ENCODE measurements at regions not wholly inside any gene's neighbourhood (a gene's known extent, or its start where the extent isn't known, plus 50 kb on each side); places are given as distances from the start of the nearest gene placed in this dataset.
"Not testable (repeated sequence)": the region's sequence is repeated elsewhere in the genome, so short reads cannot be mapped to it uniquely, and the experiment has no call there.

DNA sequence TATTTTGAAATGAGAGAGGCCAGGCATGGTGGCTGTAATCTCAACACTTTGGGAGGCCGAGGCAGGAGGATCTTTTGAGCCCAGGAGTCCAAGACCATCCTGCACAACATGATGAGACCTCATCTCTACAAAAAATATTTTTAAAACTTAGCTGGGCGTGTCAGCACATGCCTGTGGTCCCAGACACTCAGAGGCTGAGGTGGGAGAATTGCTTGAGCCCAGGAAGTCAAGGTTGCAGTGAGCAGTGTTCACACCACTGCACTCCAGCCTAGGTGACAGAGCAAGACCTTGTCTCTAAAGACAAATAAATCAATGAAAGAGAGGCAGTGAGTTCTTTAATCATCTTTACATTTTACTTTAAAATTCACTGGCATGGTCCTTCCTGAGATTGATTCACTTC is 124.5 kb downstream of the DUSP6 start:
- no peak for DNase-seq (ENCODE audit: low spot score)

DNA sequence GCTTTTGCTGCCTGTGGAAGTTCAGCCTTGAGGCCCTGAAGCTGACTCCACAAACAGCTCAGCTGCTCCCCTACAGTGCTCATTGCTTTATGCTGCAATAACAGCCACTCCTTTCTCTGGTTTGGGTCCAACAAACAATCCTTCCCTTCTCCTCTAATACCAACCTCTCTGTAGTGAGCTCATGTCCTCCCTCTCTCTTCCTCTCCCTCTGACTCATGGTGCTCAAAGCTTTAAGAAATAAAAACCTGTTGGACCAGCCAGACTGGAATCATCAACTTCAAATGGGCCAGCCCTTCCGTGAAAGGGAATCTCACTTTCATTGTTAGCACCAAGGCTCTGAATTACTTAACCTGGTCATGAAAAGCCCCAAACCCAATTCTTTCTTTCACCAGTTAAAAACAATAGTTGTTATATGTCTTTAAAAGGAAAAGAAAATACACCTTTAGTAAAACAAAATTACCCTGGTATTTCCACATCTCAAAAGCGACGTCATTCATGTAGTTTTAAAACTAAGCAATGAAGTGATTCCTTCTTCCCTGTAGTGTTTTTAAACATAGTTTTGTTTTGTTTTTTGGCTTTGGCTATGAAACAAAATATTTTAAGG is 126.4 kb downstream of the DUSP6 start:
- no peak for DNase-seq (ENCODE audit: low spot score)

DNA sequence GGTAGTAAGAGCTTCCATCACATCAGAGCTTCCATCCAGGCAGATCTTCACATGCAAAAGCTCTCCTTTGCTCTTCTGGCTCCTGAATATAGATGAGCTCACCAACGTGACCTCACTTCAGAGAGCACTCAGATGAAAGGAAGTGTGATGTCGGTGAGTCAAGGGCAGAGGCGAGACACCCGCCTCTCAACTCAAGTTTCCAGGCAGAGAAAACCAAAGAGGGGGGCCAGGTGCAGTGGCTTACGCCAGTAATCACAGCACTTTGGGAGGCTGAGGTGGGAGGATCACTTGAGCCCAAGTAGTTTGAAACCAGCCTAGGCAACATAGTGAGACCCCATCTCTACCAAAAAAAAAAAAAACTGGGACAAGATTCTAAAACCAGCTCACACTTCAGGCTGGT is 126.9 kb downstream of the DUSP6 start:
- no peak for DNase-seq (ENCODE audit: low spot score)

DNA sequence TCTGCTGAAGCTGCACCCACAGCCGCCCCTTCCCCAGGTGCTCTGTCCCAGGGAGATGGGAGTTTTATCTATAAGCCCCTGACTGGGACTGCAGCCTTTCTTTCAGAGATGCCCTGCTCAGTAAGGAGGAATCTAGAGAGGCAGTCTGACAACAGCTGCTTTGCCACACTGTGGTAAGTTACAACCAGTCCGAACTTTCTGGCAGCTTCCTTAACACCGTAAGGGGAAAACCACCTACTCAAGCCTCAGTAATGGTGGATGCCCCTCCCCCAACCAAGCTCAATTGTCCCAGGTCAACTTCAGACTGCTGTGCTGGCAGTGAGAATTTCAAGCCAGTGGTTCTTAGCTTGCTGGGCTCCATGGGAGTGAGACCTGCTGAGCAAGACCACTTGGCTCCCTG is 129.7 kb downstream of the DUSP6 start:
- not testable (repeated sequence) for DNase-seq (ENCODE audit: low spot score)

DNA sequence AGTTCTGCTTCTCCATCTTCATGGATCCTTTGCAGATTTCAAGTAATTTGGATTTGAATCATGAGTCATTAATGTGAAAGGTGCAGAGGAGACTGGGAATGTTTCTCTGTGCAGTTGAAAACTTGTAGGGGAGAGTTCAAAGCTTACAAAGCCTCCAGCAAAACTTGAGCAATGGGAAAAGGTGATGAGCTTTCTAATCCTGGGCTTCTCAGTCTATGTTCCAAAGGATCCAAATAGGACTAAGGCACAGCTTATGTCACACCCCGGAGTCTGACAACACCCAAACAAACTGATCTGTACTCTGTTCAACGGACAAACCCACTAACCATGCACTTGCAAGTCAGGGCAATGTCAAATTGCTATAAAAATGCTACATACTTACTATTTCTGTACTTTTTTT is 134.8 kb downstream of the DUSP6 start:
- DNase-seq (ENCODE audit: low spot score) = no peak

DNA sequence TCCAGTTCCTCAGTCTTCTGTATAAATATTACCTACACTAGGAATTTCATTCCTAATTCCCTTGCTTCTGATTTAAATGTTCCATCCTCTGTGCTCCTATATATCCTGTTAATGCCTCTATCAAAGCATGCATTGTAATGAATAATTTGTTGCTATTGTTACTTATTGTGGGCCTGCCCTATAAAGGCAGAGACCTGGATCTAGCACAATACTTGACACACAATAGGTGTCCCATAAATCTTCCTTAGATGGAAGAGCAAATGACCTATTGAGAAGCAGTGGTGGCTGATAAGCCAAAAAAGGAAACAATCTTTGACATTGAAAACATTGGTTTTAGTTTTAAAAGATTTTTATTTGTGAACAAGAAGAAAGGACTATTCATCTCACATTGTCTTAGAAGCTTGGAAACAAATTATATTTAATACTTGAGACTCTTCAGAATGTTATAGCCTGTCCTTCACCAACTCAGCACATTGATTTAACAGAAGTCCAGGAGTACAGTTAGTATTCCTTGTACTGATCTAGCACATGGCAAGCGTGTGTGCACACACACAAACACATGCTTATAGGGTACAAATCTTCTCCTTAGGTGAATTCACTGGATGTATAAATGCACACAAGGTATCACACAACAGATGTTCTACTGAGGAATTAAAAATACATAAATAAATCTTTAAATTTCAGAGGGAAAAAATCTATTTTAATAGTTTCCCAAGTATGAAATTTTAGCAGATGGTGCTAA is 135.9 kb downstream of the DUSP6 start:
- no peak for DNase-seq (ENCODE audit: low spot score)

DNA sequence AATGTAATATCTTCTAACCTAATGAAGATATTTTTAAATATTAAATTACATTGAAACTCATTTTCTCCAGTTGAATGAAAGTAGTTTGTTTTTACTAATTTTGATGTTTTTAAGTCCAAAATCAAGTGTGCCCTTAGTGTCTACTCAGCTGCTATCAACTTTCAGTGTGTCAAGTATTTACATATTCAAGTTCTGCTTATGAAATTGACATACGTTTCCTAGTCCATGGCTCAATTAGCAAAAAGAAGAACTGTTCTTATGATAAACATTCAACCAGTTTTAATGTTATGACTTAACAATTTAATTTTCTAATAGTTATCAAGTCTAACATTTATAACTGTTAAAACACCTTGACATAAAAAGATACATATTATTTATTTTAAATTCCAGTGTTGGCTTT is 137.1 kb downstream of the DUSP6 start:
- no peak for DNase-seq (ENCODE audit: low spot score)

DNA sequence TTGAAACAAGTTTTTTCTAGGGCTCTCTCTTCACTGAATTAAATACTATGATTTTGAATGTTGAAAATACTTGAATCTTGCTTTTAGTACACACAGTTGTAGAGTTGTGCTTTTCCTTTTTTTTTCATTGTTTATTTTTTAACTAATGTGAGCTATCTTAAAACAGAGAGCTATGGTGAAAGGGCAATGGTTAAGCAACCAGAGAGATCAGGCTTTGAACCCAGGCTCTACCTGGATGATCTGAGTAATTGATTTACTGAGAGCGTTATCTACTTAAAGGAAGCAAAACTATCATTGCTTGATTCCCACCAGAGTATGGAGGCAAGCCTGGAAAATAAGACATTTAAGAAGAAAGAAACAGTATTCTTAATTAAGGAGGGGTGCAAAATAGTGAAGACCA is 138.6 kb downstream of the DUSP6 start:
- DNase-seq (ENCODE audit: low spot score) = no peak

DNA sequence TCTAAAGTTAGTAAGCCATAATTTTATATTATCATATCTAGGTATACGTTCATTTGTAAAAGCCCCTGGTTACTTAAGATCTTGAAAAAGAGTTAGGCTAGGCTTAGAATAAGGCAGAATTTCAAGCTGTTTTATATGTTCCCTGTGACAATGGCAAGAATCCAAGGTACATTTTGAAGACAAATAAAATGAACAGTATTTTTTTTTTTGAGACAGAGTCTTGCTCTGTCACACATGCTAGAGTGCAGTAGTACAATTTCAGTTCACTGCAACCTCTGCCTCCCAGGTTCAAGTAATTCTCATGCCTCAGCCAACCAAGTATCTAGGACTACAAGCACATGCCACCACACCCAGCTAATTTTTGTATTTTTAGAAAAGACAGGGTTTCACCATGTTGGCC is 139.2 kb downstream of the DUSP6 start:
- DNase-seq (ENCODE audit: low spot score) = no peak

DNA sequence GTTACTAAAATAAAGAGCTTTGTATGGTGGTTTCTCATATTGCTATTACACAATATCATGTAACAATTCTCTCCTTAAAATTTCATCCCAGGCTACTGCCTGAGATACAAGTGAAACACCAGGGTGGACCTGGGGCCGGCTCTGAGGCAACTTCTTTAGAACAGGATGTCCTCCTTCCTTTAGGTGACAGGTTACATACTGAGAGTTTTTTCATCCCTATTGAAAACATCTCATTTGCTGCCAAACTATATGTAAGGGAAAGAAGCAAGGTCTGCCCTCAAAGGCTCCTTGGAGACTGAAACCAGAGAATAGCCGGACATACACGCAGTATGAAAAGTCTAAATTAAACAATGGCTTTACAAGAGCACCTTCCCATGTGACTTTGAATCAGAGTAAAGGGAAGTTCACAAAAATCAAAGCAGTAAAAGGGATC is 139.9 kb downstream of the DUSP6 start:
- no peak for DNase-seq (ENCODE audit: low spot score)

DNA sequence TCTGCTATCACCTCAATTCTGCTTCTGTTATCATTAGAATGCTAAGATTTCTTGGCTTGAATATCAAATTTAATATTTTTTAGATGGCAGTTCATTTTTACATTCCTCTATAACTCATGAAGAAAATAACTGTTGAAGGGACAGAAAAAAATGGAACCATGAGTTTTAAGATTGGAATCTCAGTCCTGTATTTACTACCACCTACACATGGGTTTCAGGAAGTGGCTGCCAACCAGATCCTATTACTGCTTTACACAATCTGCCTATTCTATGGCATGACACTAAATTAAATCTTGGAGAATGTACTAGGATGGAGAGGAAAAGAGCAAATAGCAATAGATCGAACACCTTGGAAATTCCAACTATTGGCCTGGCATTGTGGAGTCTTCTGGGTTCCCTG is 140.8 kb downstream of the DUSP6 start:
- DNase-seq (ENCODE audit: low spot score) = no peak

DNA sequence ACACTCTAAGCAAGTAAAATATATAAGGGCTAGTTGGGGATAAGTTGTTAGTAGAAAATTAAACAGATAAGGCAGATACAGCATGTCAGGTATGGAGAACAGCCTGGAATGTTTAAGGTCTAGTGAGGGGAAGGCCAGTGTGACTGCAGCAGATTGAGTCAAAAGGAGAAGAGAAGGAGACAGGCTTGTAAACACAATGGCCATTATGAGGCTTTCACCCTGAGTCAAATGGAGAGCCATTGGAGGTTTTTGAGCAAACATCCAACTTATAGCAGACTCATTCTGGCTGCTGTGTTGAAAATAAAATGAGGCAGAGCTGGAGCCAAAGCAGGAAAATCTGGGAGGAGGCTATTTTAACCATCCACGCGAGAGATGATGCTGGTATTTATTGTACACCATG is 142.0 kb downstream of the DUSP6 start:
- no peak for DNase-seq (ENCODE audit: low spot score)

DNA sequence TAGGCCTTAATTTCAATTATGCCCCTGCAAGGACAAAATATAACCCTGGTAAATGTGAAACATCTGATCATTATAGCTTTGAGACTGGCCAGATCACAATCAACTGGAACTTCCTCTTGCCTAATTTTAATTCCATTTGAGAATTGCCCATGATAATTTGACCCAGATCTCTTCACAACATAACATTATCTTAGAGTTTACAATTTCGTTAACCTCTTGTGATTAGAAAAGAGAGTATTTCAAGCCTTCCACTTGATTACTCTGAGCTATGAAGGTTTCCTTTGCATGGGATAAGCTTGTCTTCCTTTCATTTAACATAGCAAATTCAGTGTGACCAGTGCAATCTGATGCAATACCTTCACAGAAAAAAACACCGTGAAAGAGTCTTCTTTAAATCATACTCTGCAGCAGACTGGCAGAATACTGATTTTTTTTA is 143.6 kb downstream of the DUSP6 start:
- no peak for DNase-seq (ENCODE audit: low spot score)

DNA sequence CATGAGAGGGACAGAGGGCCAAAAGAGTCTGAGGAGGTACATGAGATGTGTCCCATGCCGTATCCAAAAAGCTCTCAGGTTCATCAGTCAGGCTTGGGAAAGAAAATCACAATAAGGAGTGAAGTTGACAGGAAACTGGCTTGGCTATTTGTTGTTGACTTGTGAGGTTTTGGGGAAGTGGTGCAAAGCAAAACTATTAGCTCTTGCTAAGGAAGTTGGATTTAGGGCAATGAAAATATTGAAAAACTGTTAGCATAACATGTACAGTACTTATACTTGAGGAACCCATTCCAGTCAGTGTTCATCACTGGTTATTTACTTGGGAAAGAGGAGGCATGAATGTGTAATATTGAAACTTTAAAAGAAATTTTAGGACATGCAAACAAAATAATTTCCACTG is 145.9 kb downstream of the DUSP6 start:
- no peak for DNase-seq (ENCODE audit: low spot score)

DNA sequence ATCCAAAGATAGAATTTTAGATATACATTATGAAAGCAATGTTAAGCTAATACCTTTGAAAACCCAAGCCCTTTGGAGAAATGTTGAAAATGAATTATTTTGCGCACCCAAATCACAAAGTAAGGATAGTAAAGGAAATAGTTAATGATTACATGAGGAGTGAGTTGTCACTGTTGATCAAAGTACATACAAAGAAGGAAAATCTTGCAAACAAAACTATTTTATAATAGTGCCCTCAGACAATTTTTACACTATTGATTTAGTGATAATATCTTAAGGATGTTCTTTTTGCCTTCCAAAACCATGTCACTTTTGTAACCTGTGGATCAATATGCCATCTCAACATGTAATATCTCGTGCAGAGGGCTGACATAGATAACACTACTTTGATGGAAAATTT is 146.8 kb downstream of the DUSP6 start:
- no peak for DNase-seq (ENCODE audit: low spot score)

DNA sequence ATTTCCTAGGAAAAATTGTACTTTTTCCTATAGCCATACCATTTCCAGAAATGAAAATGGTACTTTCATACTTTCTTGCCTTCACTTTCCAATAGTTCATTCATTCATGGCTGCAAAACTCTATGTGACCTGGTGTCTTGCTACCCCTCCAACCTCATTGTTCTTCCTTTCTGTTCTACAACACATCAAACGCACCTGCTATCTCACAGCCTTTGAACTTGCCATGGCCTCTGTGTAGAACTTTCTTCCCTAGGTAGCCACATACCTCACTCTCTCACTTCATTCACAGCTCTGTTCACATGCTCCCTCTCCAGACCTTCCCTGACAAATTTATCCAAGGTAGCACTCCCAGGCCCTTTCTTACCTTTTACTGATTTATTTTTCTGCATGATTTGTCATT is 149.2 kb downstream of the DUSP6 start:
- no peak for DNase-seq (ENCODE audit: low spot score)

DNA sequence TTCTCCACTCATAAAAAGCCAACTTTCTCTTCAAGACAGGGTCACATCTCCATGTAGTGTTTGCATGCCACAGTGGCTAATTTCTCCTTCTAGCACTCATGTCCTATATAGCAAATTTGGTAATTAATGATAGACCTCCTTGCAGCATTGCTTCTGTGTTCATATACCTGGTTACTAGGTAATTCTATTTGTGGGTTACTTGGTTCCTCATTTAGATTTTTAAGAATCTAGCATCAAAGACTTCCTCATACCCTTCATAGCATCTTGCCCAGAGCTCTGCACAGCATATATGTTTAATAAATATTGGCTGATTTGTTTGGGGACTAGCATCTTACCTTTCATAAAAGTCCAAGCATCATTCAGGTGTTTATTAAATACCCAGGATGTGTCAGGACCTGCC is 152.1 kb downstream of the DUSP6 start:
- no peak for DNase-seq (ENCODE audit: low spot score)

DNA sequence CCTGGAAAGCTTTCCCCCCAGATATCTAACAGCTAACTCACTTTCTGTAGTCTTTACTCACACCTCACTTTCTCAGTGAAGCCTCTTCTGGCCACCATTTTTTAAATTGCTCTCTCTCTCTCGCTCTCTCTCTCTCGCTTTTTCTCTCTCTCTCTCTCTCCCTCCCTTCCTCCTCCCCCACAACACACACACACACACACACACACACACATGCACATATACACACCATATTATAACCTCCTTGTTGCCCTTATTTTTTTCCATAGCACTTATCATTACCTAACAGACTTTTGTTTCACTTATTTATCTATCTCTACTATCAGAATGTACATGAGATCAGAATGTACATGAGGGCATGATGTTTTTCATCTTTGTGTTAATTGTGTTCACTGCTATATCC is 156.8 kb downstream of the DUSP6 start:
- DNase-seq (ENCODE audit: low spot score) = no peak

DNA sequence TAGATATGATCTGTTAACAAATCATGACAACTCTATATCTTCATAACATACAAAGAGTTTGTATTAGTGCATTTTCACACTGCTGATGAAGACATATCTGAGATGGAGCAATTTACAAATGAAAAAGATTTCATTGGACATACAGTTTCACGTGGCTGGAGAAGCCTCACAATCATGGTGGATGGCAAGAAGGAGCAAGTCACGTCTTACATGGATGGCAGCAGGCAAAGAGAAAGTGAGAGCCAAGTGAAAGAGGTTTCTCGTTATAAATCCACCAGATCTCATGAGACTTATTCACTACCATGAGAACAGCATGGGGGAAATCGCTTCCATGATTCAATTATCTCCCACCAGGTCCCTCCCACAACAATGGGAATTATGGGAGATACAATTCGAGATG is 157.6 kb downstream of the DUSP6 start:
- DNase-seq (ENCODE audit: low spot score) = no peak

DNA sequence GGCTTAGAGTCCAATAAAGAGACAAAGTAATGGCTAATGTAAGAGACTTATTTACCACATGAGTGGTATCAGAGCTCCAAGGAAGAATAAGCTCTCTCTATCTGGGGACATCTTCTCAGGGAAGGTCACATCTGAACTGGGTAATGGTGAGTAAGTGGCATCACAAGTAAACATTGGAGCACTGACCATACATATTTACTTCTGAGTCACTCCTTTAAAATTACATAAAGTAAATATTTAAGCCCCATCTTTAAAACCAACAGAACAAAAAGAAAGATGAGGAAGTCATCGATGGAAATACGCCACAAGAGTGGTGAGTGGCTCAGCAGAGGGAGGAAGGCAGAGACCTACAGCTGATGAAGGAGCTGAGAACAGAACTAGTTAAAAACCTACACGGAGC is 159.9 kb downstream of the DUSP6 start:
- DNase-seq (ENCODE audit: low spot score) = no peak

DNA sequence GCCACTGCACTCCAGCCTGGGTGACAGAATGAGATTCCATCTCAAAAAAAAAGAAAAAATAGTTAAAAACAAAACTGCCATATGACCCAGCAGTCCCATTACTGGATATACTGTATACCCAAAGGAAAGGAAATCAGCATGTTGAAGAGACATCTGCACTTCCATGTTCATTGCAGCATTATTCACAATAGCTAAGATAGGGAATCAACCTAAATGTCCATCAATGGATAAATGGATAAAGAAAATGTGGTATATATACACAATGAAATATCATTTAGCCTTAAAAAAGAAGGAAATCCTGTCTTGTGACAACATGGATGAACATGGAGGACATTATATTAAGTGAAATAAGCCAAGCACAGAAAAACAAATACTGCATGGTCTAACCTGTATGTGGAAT is 160.7 kb downstream of the DUSP6 start:
- not testable (repeated sequence) for DNase-seq (ENCODE audit: low spot score)

DNA sequence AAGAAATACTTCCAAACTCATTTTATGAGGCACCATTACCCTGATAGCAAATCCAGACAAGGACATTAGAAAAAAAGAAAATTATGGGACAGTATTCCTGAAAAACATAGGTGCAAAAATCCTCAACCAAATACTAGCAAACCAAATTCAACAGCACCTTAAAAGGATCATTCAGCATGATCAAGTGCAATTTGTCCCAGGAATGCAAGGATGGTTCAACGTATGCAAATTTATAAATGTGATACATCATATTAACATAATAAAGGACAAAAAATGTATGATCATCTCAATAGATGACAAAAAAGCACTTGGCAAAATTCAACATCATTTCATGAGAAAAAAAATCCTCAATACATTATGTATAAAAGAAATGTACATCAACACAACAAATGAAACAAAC is 162.9 kb downstream of the DUSP6 start:
- DNase-seq (ENCODE audit: low spot score) = no peak

DNA sequence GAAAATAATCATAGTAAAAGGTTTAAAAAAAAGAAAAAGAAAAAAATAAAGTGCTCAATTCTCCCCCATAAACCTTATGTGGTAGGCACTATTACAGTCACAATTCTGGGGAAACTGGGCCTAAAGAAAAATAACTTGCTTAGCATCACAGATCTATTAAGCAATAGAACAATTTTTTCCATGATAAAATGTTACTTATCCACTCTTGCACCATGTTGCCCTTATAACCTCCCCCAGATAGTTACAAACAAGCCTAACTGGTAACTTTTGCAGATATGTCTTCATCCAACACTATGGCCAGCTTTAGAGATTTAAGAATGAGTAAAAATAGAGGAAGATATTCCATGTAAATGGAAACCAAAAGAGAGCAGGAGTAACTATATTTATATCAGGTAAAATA is 164.8 kb downstream of the DUSP6 start:
- no peak for DNase-seq (ENCODE audit: low spot score)

DNA sequence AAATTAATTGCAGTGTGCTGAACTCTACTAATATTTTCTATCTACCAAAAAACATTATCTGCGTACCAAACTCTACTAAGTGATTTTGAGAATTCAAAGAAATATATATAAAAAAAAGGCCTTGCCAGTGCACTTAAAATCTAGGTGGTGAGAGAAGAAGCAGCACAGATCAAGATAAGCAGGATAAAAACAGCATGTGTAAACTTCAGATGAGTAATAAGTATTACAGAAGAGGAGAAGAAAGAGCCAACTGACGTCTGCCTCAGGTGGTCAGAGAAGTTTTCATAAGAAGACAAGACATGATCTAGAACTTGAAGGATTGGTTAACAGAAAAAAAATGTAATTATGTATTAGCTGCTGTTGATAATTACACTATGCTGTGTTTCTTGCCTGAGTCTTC is 166.4 kb downstream of the DUSP6 start:
- no peak for DNase-seq (ENCODE audit: low spot score)

Measured in cerebellar cortex (tissue), 1 donor.